ENCODE measurements at regions not wholly inside any gene's neighbourhood (a gene's known extent, or its start where the extent isn't known, plus 50 kb on each side); places are given as distances from the start of the nearest gene placed in this dataset.
"Not testable (repeated sequence)": the region's sequence is repeated elsewhere in the genome, so short reads cannot be mapped to it uniquely, and the experiment has no call there.

GRCh38 chr6:166788846-166789529, 161.9 kb upstream of the RPS6KA2 start:
- H3K36me3 ChIP-seq (ENCODE audit: insufficient read depth, low read length); CTCF ChIA-PET (ENCODE audit: unreplicated experiment); POLR2A ChIA-PET; DNase-seq (ENCODE audit: low spot score); H4K20me1 ChIP-seq (ENCODE audit: insufficient read depth, low read length); H3K4me2 ChIP-seq (ENCODE audit: low read length); H3K9me3 ChIP-seq (ENCODE audit: low read length); BruUV-seq (replicated peaks); H3K27ac ChIP-seq (ENCODE audit: low read depth, low read length, poor library complexity, severe bottlenecking); H3K4me3 ChIP-seq (ENCODE audit: low read depth, low read length, poor library complexity, severe bottlenecking); H3K4me1 ChIP-seq (ENCODE audit: insufficient read depth, low read length, poor library complexity, severe bottlenecking); H3K9me2 ChIP-seq (ENCODE audit: insufficient read depth, low read length); H2AFZ ChIP-seq (ENCODE audit: low read length); H3K79me2 ChIP-seq (ENCODE audit: insufficient read depth, low read depth, low read length); intact Hi-C loops (cut with micrococcal nuclease; ENCODE audit: unreplicated experiment): not testable (repeated sequence)

- H3K79me2 ChIP-seq (ENCODE audit: insufficient read depth, low read depth, low read length), result no peaks in the 10 kb centered on the region
- H2AFZ ChIP-seq (ENCODE audit: low read length), result no peak overlapping the region
- intact Hi-C loops (cut with micrococcal nuclease; ENCODE audit: unreplicated experiment), result loop anchor here (1.0 kb wide), 3 partner anchors 165 to 356 kb away; no protein-coding TSS in a partner anchor
- DNase-seq (ENCODE audit: low spot score), result peak; percentile 80
- ChIA-PET CTCF (ENCODE audit: unreplicated experiment) (no interaction called here), POLR2A (interaction anchor here (0.9 kb wide), 1 partner anchor 203 kb away, joined by 3 read pairs; no protein-coding TSS in a partner anchor)
- H3K9me2 ChIP-seq (ENCODE audit: insufficient read depth, low read length), result no peaks in the 10 kb centered on the region
- no TSS peak for BruUV-seq (replicated peaks)
- no peaks in the 10 kb centered on the region for H3K4me1 ChIP-seq (ENCODE audit: insufficient read depth, low read length, poor library complexity, severe bottlenecking)
- TF ChIP-seq EZH2phosphoT487 (IDR thresholded peaks at IDR 0.05; ENCODE audit: borderline replicate concordance, low read depth, low read length) (no peak), CTCF (conservative IDR thresholded peaks at IDR 0.05; ENCODE audit: low read length) (peak; percentile 97)
- no peaks in the 10 kb centered on the region for H4K20me1 ChIP-seq (ENCODE audit: insufficient read depth, low read length)
- no peak overlapping the region for H3K4me2 ChIP-seq (ENCODE audit: low read length)
- H3K27ac ChIP-seq (ENCODE audit: low read depth, low read length, poor library complexity, severe bottlenecking), result no peak overlapping the region
- no peaks in the 10 kb centered on the region for H3K9me3 ChIP-seq (ENCODE audit: low read length)
- H3K36me3 ChIP-seq (ENCODE audit: insufficient read depth, low read length), result no peaks in the 10 kb centered on the region
- H3K4me3 ChIP-seq (ENCODE audit: low read depth, low read length, poor library complexity, severe bottlenecking), result no peak overlapping the region
Observed at GRCh38 chr6:166786704-166787293, 159.7 kb upstream of the RPS6KA2 start.

GRCh38 chr6:166785131-166785530, 158.1 kb upstream of the RPS6KA2 start:
- TF ChIP-seq EZH2phosphoT487 (IDR thresholded peaks at IDR 0.05; ENCODE audit: borderline replicate concordance, low read depth, low read length), result no peak
- no TSS peak for BruUV-seq (replicated peaks)

More at GRCh38 chr6:166785131-166785530, 158.1 kb upstream of the RPS6KA2 start:
- Histone ChIP-seq H3K9me2 (ENCODE audit: insufficient read depth, low read length) (no peaks in the 10 kb centered on the region), H3K9me3 (ENCODE audit: low read length) (no peaks in the 10 kb centered on the region), H3K27ac (ENCODE audit: low read depth, low read length, poor library complexity, severe bottlenecking) (no peak overlapping the region), H3K4me1 (ENCODE audit: insufficient read depth, low read length, poor library complexity, severe bottlenecking) (no peaks in the 10 kb centered on the region), H3K36me3 (ENCODE audit: insufficient read depth, low read length) (no peaks in the 10 kb centered on the region), H4K20me1 (ENCODE audit: insufficient read depth, low read length) (no peaks in the 10 kb centered on the region), H3K4me3 (ENCODE audit: low read depth, low read length, poor library complexity, severe bottlenecking) (no peak overlapping the region), H3K4me2 (ENCODE audit: low read length) (no peak overlapping the region), H2AFZ (ENCODE audit: low read length) (no peak overlapping the region), H3K79me2 (ENCODE audit: insufficient read depth, low read depth, low read length) (no peaks in the 10 kb centered on the region)
- CTCF ChIA-PET (ENCODE audit: unreplicated experiment), result interaction anchor here (0.9 kb wide), 1 partner anchor 204 kb away, joined by 4 read pairs; no protein-coding TSS in a partner anchor
- intact Hi-C loops (cut with micrococcal nuclease; ENCODE audit: unreplicated experiment), result no loop called here
- DNase-seq (ENCODE audit: low spot score), result no peak
- POLR2A ChIA-PET, result interaction anchor here (0.6 to 0.7 kb wide), 2 partner anchors 174 to 1240 kb away, joined by 3 to 5 read pairs; no protein-coding TSS in a partner anchor
